ENCODE measurements at regions not wholly inside any gene's neighbourhood (a gene's known extent, or its start where the extent isn't known, plus 50 kb on each side); places are given as distances from the start of the nearest gene placed in this dataset.

DNA sequence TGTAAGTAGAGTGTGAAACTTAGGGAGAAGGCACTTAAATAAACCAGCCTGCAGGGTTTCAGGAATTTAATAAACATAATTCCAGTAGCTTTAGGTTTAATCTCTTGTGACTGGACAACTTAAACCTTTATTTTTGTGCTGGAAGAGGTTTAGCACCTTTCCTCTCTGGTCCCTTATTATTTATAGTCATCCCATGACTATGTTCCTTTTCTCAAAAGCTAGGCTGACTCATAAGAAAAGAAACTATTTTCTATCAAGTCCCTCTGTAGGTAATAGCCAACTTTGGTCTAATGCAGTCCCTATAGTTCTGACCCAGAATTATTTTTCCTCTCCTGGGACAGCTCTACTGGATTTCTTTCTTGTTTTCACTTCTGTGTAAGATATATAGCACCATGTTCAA lies 588.9 kb downstream of the NR2F1-AS1 start:
- Histone ChIP-seq H3K27me3 (no peaks in the 10 kb centered on the region), H3K4me3 (no peak overlapping the region), H3K36me3 (no peaks in the 10 kb centered on the region), H3K27ac (no peak overlapping the region), H3K9me3 (no peaks in the 10 kb centered on the region), H3K4me1 (no peaks in the 10 kb centered on the region)
- no peak for ATAC-seq
- intact Hi-C loops (cut with DNase I): no loop called here
- TF ChIP-seq, protein P1, sequence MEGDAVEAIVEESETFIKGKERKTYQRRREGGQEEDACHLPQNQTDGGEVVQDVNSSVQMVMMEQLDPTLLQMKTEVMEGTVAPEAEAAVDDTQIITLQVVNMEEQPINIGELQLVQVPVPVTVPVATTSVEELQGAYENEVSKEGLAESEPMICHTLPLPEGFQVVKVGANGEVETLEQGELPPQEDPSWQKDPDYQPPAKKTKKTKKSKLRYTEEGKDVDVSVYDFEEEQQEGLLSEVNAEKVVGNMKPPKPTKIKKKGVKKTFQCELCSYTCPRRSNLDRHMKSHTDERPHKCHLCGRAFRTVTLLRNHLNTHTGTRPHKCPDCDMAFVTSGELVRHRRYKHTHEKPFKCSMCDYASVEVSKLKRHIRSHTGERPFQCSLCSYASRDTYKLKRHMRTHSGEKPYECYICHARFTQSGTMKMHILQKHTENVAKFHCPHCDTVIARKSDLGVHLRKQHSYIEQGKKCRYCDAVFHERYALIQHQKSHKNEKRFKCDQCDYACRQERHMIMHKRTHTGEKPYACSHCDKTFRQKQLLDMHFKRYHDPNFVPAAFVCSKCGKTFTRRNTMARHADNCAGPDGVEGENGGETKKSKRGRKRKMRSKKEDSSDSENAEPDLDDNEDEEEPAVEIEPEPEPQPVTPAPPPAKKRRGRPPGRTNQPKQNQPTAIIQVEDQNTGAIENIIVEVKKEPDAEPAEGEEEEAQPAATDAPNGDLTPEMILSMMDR (IDR thresholded peaks at IDR 0.05): no peak
- TF ChIP-seq POLR2A (IDR thresholded peaks at IDR 0.05): no peak
- no peak for DNase-seq

- no peak overlapping the region for H3K4me3 ChIP-seq
- H3K27me3 ChIP-seq: no peaks in the 10 kb centered on the region
- ATAC-seq: no peak
- no peak for DNase-seq
- WGBS (ENCODE audit: insufficient coverage, low coverage, low lambda C conversion rate, missing lambda C conversion rate): 42% methylated on average over 3 of the region's 3 CpGs
- H3K9me3 ChIP-seq: no peaks in the 10 kb centered on the region
- H3K4me1 ChIP-seq: no peaks in the 10 kb centered on the region
- intact Hi-C loops (cut with DNase I): no loop called here
- H3K36me3 ChIP-seq: no peaks in the 10 kb centered on the region
- no peak for TF ChIP-seq POLR2A (IDR thresholded peaks at IDR 0.05)
- TF ChIP-seq, protein P1 (IDR thresholded peaks at IDR 0.05): no peak
- no peak overlapping the region for H3K27ac ChIP-seq
Measured at GRCh38 chr5:92991581-92992067, 589.4 kb downstream of the NR2F1-AS1 start.

DNA sequence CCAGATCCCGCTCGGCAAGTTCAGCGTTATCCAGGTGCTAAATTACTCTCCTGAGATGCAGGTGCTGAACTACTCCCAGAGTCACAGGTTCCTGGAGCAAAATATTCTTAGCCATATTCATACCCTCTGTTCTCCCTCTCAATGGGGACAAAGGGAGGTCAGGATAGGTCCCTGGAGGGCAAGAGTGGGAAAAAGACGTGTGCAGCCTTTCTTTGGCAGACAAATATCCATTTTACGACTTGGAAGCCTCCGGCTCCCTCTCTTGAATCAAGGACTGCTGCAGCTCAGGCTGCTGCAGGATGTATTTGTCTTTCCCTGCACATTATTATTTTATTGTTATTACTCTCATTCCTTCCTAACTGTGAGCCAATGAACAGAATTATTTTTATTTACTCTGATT lies 590.2 kb downstream of the NR2F1-AS1 start:
- no peak for DNase-seq
- ATAC-seq: no peak
- TF ChIP-seq POLR2A (IDR thresholded peaks at IDR 0.05): no peak
- TF ChIP-seq, protein P1 (IDR thresholded peaks at IDR 0.05): no peak
- Histone ChIP-seq H3K27me3 (no peaks in the 10 kb centered on the region), H3K36me3 (no peaks in the 10 kb centered on the region), H3K9me3 (no peaks in the 10 kb centered on the region), H3K4me3 (no peak overlapping the region), H3K27ac (no peak overlapping the region), H3K4me1 (no peaks in the 10 kb centered on the region)
- 65% methylated on average over 6 of the region's 6 CpGs for WGBS (ENCODE audit: insufficient coverage, low coverage, low lambda C conversion rate, missing lambda C conversion rate)
- intact Hi-C loops (cut with DNase I): no loop called here

DNA sequence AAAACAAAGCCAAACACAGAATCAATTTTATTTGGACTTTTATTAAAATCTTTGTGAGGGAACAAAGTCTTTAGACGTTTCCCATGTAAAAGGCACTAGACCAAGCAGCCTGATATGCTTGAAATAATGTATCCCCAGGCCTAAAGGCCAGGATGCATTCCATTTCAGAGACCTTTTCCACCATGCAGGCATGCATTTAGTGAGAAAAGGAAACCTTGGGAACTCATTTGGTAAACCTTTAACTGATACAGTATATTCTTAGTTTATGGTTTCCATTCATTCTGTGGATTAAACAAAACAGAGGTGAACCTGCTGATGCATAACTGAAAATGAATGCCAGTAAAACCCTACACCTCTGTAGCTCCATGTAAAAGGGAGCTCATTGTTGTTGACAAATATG lies 600.0 kb downstream of the NR2F1-AS1 start:
- no peak overlapping the region for H3K27ac ChIP-seq
- no peaks in the 10 kb centered on the region for H3K27me3 ChIP-seq
- H3K36me3 ChIP-seq: no peaks in the 10 kb centered on the region
- DNase-seq: no peak
- no peak overlapping the region for H3K4me3 ChIP-seq
- TF ChIP-seq POLR2A (IDR thresholded peaks at IDR 0.05): no peak
- TF ChIP-seq, protein P1 (IDR thresholded peaks at IDR 0.05): no peak
- 39% methylated on average over 1 of the region's 1 CpG for WGBS (ENCODE audit: insufficient coverage, low coverage, low lambda C conversion rate, missing lambda C conversion rate)
- no peaks in the 10 kb centered on the region for H3K4me1 ChIP-seq
- no peaks in the 10 kb centered on the region for H3K9me3 ChIP-seq
- ATAC-seq: no peak
- intact Hi-C loops (cut with DNase I): no loop called here

DNA sequence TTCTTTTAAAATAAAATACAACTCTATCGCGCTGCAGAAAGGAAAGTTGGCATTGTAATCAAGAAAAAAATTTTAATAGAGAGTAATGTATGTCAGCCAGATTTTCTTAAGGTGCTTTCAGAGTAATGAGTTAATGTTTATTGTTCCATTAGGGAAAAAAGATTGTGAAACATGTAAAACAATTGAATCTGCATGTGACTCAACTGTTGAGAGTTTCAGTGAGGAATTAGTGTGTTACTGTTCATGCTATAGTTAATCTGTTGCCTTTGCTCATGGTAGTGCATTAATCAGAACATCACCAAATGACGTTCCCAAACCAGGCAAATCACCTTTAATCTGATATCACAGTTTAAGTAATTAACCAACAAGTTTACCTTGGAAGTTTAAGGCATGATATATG lies 600.5 kb downstream of the NR2F1-AS1 start:
- 65% methylated on average over 3 of the region's 3 CpGs for WGBS (ENCODE audit: insufficient coverage, low coverage, low lambda C conversion rate, missing lambda C conversion rate)
- Histone ChIP-seq H3K27me3 (no peaks in the 10 kb centered on the region), H3K27ac (no peak overlapping the region), H3K4me1 (no peaks in the 10 kb centered on the region), H3K9me3 (no peaks in the 10 kb centered on the region), H3K36me3 (no peaks in the 10 kb centered on the region), H3K4me3 (no peak overlapping the region)
- DNase-seq: no peak
- no peak for ATAC-seq
- no peak for TF ChIP-seq POLR2A (IDR thresholded peaks at IDR 0.05)
- TF ChIP-seq, protein P1 (IDR thresholded peaks at IDR 0.05): no peak
- intact Hi-C loops (cut with DNase I): no loop called here
